H1 (cell line): ENCODE measurements at regions not wholly inside any gene's neighbourhood (a gene's known extent, or its start where the extent isn't known, plus 50 kb on each side); places are given as distances from the start of the nearest gene placed in this dataset.

Experiments
- TF ChIP-seq, protein P1 (sequence below): IDR thresholded peaks from 2 replicates; pipeline ENCODE4 v1.6.1; 2011; ENCODE audit warnings: low read length, improper control_type of control experiment

DNA sequence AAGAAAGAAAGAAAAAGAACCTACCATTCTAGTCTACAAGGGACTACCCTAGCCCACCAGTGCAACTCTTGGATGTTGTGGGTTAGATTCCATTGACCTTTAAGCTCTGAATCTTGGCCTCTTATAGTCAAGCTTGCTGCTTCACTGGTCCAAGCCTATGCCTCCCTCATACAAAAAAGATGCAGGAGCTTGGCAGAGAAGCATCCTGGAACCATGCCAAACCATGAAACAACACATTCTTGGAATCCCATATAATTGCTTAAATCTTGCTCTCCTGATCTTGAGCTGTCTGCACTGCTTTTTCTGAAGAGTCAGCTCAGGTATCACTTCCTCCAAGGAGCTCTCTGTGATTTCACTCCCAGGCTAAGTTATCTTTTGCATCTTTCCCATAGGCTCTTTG is 117.9 kb upstream of the GPR139 start (continued):
- TF ChIP-seq, protein P1, sequence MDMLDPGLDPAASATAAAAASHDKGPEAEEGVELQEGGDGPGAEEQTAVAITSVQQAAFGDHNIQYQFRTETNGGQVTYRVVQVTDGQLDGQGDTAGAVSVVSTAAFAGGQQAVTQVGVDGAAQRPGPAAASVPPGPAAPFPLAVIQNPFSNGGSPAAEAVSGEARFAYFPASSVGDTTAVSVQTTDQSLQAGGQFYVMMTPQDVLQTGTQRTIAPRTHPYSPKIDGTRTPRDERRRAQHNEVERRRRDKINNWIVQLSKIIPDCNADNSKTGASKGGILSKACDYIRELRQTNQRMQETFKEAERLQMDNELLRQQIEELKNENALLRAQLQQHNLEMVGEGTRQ, result no peak
